Left hindlimb (tissue), 1 donor: ENCODE measurements at regions not wholly inside any gene's neighbourhood (a gene's known extent, or its start where the extent isn't known, plus 50 kb on each side); places are given as distances from the start of the nearest gene placed in this dataset.
"Not testable (repeated sequence)": the region's sequence is repeated elsewhere in the genome, so short reads cannot be mapped to it uniquely, and the experiment has no call there.

Source experiments
- DNase-seq: peaks from one replicate; pipeline ENCODE4 v3.0.0-alpha.2; 2018

DNA sequence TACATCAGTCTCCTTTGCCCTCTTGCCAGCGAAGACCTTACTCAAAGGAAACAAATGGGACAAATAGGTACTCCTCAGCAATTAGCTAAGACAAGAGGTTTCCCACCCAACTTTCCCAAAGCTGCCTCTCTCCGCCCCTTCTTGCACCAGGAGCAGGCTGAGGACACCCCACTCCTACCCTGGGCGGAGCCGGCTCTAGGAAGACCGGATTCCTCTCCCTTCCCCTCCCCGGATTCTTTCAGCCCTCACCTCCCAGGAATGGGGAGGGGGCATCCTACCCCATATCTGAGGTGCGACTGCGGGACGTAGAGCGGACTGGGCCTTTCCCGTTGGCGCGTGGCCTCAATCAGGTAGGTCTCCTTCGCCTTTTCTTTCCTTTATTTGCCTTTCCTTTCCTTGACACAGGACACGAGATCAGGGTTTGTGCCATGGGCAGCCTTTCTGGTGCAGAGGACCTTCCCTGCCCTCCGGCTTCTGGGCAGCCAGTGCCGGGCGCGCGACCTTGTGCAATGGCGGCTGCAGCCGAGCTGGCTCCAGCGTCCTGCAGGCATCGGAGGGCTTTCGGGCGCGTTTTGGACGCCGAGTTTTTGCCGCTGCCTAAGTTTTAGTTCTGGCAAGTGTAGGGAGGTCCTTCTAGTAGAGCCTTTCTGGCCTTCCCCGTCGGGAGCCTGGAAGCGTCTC lies 279.9 kb downstream of the PLS3 start:
- DNase-seq, result not testable (repeated sequence)

DNA sequence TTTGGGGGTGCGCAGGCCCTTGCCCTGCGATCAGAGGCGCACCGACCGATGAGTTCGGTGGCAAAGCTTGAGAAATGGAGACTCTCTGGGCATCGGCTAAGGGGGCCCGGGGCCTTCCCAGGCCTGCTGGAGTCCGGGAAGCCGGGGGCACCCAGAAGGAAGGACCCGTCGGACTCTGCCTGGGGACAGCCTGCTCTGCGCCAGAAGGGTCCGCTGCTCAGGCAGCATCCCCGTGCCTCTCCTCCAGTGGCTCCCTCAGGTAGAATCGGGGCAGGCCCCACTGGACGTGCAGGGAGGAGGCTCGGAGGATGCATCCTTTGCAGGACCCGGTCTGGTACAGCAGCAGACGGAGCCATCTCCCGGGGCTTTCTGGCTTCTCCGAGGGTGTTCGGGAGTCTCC lies 290.0 kb downstream of the PLS3 start:
- not testable (repeated sequence) for DNase-seq

DNA sequence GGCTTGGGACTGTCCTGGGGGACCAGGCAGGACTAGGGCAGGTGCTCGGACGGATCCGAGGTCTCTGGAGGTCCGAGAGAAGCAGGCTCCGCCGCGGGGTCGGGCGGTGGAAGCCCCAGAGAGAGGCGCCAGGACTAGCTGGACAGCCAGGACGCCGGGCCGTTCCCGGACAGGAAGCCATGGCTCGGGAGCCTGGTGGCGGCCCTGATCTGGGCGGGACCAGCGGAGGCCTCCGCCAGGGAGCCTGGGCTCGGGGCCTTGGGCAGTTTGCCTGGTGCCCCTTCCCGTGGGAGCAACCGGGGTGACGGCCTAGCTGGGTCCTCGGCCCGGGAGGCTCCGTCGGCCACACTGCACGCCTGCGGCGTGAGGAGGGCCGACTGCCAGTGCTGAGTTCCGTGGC lies 292.3 kb downstream of the PLS3 start:
- not testable (repeated sequence) for DNase-seq

DNA sequence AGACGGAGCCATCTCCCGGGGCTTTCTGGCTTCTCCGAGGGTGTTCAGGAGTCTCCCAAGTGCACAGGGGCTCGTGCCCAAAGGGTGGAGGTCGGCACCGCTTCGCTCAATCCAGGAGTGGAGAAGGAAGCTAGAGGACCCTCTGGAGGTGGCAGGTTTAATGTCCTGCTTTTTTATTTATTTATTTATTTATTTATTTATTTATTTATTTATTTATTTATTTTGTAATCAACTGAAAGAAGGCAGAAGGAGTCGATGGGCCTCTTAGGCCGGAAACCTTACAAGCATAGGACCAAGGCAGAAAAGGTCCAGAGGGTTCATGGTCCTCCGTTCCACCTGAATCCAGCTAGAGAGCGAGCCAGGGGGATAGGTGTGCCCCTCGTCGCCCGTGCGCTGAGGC lies 289.4 kb upstream of the AGTR2 start:
- DNase-seq, result not testable (repeated sequence)

DNA sequence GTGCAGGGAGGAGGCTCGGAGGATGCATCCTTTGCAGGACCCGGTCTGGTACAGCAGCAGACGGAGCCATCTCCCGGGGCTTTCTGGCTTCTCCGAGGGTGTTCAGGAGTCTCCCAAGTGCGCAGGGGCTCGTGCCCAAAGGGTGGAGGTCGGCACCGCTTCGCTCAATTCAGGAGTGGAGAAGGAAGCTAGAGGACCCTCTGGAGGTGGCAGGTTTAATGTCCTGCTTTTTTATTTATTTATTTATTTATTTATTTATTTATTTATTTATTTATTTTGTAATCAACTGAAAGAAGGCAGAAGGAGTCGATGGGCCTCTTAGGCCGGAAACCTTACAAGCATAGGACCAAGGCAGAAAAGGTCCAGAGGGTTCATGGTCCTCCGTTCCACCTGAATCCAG lies 286.4 kb upstream of the AGTR2 start:
- DNase-seq, result not testable (repeated sequence)

DNA sequence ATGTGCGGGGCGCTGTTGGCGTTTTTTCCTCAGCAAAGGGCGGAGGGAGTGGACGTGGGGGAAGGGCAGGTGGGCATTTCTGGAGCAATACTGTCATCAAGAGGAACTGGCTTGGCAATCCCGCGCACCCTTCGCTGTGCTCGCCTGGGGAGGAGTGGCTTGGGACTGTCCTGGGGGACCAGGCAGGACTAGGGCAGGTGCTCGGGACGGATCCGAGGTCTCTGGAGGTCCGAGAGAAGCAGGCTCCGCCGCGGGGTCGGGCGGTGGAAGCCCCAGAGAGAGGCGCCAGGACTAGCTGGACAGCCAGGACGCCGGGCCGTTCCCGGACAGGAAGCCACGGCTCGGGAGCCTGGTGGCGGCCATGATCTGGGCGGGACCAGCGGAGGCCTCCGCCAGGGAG lies 282.5 kb upstream of the AGTR2 start:
- not testable (repeated sequence) for DNase-seq

DNA sequence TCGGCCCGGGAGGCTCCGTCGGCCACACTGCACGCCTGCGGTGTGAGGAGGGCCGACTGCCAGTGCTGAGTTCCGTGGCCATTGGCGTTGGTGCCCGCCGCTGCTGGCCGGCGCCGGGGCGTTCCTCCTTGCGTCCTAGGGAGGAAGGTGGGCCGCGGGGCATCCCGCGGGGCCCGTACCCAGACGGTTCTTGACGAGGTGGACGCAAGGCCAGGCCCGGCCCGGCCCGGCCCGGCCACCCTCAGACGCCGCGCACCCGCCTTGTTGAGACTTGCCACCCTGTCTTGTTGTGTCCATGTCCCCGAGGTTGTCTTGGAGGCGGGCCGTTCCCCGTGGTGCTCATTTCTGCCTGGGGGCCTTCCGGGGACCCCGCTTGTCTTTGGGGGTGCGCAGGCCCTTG lies 282.0 kb upstream of the AGTR2 start:
- DNase-seq, result not testable (repeated sequence)

DNA sequence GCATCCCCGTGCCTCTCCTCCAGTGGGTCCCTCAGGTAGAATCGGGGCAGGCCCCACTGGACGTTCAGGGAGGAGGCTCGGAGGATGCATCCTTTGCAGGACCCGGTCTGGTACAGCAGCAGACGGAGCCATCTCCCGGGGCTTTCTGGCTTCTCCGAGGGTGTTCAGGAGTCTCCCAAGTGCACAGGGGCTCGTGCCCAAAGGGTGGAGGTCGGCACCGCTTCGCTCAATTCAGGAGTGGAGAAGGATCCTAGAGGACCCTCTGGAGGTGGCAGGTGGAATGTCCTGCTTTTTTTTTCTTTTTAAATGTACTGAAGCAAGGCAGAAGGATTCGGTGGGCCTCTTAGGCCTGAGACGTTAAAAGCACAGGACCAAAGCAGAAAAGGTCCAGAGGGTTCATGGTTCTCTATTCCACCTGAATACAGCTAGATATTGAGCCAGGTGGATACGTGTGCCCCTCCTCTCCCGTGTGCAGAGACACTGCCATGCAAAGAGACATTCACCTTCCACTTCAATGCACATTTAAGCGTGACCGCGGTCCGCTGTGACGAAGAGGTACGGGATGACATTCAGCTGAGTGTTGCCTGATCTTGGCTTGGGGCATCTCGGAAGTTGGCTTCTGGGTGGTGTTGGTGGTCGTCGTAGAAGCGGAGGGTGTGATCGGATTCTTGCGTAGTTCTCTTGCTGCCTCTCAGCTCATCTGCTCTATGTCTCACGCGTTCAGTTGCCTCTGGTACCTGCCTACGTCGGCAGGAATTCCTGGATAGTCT lies 281.2 kb upstream of the AGTR2 start:
- DNase-seq, result no peak

DNA sequence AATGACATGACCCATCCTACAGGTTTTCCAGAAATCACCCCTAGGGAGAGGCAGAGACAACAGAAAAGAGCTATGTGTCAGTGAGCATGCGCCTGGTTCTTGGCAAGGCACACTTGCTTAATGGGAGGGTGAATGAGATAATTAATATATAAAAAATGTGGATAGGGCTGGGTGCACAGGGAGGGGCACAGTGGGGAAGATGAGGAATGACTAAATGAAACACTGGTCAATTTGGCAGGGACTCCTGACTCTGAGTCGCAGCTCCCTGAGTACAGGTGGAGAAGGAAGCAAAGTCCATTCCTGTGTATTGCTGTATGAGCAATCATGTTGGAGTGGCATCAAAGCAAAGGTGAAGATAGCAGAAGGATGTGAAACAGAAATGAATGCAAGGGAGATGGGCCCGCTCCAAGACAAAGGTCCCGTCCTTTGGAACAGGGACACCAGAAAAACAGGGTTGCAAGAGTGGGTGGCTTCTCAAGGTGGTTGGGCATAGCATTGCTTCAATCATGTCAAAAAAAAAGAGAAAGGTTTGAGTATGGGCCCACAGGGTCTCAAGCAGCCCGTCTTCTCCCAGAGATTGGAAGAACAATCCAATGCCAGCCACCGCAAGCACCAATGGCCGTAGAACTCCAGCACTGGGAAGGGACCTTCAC lies 278.4 kb upstream of the AGTR2 start:
- DNase-seq, result no peak

DNA sequence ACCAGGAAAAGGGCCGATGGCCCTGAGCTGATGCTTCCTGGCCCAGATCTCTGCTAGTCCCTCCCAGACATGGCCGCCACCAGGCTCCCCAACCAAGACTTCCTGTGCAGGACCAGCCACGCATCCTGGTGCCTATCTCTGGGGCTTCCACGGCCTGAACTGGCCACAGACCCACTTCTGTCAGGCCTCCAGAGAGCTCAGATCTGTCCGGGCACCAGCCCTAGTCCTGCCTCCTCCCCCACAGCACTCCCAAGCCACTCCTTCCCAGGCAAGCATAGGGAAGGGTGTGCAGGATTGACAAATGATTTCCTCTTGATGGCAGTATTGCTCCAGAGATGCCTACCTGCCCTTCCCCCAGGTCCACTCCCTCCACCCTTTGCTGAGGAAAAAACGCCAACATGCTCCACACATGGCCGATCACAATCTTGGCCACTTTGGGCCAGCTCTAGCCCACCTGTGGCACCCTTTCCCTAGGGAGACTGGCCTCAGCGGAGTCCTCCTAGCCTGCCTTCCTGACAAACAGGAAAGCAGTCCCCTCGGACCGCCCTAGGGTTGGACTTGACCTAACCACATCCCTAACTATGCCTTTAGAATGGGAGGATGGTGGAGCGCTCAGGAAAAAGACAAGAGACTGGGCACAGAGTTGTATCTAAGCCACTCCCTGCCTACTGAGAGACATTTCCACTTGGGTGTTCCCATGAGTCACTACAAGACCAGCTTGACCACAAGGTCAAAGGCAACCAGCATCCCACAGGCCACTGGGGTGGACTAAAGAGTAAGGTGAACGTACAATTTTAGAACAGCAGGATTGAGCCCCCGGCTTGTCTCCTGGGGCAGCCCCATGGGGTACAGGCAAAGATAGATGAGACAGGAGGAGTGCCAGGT lies 277.5 kb upstream of the AGTR2 start:
- DNase-seq, result no peak

DNA sequence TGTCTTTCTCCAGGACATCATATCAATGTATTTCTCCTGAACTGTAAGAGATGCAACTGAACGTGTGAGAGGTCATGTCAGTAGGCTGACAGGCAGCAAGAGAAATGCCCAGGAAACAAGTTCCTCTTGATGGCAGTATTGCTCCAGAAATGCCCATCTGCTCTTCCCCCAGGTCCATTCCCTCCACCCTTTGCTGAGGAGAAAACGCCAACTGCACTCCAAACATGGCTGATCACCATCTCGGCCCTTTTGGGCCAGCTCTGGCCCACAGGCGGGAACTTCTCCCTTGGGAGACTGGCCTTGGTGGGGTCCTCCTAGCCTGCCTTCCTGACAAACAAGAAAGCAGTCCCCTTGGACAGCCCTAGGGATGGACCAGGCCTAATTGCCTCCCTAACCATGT lies 276.5 kb upstream of the AGTR2 start:
- DNase-seq, result no peak

DNA sequence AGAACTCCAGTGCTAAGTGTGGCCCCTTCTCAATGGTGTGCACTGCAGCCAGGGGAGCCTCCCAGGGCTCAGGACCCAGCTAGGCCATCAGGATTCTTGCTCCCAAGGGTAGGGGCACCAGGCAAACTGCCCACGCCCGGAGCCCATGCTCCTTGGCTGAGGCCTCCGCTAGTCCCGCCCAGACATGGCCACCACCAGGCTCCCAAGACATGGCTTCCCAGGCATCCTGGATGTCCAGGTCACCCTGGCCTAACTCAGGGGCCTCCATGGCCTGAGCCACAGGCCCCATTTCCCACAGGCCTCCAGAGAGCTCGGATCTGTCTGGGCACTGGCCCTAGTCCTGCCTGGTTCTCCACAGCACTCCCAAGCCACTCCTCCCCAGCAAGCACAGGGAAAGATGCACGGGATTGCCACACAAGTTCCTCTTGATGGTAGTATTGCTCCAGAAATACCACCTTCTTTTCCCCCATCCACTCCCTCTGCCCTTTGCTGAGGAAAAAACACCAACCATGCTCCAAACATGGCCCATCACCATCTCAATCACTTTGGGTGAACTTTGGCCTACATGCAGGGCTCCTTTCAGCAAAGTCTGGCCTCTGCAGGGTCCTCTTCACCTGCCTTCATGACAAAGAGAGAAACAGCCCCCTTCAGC lies 274.7 kb upstream of the AGTR2 start:
- no peak for DNase-seq

DNA sequence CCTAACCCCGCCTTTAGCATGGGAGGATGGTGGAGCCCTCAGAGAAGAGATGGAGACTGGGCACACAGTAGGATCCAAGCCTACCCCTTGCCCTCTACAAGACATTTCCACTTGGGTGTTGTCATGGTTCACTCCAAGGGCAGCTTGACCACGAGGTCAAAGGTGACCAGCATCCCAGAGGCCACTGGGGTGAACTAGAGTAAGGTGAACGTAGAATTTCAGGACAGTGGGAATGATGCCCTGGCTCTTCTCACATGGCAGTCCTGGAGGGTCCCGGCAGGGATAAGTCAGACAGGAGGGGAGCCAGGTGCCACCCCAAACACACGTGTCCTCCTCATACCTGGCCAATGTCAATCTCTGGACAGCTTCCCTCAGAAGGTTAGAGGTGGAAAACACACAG lies 274.2 kb upstream of the AGTR2 start:
- no peak for DNase-seq

DNA sequence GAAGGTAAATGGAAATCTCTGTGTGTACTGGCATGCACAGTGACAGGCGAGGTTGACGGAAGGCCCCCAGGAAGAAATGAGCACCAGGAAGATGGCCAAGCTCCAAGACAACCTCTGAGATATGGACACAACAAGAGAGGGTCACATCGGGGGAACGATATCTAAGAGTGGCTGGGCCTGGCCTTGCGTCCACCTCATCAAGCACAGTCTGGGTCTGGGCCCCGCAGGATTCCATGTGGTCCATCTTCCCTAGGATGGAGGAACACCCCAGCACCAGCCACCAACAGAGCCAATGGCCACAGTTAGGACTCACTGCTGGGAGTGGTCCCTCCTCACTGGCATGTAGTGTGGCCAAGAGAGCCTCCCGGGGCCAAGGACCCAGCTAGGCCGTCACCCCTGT lies 272.6 kb upstream of the AGTR2 start:
- no peak for DNase-seq

DNA sequence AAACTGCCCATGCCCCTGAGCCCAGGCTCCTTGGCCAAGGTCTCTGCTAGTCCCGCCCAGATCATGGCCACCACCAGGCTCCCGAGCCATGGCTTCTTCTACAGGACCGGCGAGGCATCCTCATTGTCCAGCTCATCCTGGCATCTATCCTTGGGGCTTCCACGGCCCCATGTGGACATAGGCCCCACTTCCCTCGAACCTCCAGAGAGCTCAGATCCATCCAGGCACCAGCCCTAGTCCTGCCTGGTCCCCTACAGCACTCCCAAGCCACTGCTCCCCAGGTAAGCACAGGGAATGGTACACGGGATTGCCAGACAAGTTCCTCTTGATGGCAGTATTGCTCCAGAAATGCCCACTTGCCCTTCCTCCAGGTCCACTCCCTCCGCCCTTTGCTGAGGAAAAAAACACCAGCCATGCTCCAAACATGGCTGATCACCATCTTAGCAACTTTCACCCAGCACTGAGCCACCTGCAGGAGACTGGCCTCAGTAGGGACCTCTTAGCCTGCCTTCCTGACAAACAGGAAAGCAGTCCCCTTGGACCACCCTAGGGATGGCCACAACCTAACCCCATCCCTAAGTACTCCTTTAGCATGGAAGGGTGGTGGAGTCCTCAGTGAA lies 272.1 kb upstream of the AGTR2 start:
- no peak for DNase-seq

DNA sequence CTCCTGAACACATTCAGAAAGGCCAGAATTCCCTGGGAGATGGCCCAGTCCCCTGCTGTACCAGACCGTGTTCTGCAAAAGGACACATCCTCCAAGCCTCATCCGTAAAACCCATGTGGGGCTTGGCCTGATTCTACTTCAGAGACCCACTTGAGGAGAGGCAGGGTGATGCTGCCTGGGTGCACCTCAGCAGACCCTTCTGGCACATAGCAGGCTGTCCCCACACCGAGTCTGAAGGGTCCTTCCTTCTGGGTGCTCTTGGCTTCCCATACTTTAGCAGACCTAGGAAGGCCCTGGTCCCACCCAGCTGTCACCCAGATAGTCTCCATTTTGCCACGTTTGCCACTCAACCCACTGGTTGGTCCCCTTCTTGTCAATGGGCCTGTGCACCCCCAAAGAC lies 270.1 kb upstream of the AGTR2 start:
- DNase-seq, result no peak

DNA sequence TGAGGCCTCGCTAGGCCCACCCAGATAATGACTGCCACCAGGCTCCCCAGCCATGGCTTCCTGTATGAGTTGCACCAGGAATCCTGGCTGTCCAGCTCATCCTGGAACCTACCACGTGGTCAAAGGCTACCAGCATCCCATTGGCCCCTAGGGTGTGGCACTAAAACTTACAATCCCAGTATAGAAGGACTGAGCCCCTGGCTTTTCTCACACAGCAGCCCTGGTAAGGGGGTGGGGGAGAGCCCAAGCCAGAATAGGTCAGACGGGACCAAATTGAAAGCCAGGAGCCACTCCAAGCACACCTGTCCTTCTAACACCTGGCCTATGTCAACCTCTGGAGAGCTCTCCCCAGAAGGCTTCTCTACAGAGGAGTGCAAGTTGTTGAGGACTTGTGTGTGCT lies 269.3 kb upstream of the AGTR2 start:
- no peak for DNase-seq

DNA sequence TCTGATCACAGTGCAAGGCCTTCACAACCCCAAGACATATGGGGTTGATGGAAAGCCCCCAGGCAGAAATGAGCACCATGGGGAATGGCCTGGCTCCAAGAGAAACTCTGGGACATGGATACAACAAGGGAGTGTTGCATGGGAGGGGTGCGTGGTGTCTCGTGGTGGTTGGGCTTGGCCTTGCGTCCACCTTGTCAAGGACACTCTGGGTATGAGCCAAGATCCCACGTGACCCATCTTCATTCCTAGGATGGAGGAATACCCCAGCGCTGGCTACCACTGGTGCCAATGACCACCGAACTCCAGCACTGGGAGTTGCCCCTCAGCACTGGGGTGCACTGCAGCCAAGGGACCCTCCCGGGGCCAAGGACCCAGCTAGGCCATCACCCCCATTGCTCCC lies 267.5 kb upstream of the AGTR2 start:
- no peak for DNase-seq

DNA sequence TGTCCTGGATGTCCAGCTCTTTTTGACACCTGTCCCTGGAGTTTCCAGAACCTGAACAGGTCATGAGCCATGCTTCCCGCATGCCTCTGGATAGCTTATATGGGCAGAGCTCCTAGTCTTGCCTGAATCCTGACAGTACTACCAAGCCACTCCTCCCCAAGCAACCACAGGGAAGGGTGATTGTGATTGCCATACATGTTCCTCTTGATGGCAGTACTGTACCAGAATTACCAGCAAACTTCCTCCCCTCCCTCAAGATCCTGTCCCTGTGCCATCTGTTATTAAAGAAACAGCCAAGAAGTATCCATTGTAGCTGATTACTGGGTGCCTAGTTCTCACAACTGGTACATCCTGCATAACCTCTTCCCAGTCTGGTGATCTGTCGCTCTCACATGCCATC lies 264.3 kb upstream of the AGTR2 start:
- no peak for DNase-seq

DNA sequence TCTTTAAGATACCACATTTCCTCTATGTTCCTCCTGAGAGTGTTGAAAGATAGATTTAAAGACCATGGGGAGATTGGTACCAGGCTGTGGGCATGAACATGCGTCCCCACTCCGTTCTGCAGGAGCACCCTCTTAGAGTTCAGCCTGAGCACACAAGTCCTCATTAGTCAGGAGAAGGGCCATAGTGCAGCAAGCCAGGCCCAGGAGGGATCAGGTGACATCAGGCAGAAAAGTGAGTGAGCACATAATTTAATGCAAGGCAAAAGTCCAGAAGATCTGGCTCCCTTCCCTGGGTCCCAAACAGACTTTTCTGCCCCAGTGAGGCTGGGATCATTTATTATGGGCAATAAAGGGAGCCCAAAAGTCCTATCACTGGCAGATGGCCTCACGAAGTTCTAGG lies 263.7 kb upstream of the AGTR2 start:
- DNase-seq, result no peak

DNA sequence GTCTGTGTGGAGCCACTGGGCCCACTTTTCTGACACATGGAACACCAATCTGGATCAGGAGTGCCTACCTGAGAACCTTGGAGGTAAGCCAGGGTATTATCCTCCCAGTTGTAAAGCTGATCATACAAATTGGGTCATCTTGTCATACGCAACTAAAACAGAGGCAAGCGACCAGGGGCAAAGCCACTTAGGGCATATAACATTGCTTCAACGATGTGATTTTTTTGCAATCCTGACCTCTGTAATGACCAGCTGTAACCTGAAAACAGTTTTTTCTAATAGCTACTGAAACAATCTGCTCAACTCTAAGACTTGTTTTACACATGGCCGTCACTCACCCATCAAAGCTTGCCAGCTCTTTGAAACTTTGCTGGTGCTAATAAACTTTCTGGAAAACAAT lies 261.5 kb upstream of the AGTR2 start:
- DNase-seq, result no peak

DNA sequence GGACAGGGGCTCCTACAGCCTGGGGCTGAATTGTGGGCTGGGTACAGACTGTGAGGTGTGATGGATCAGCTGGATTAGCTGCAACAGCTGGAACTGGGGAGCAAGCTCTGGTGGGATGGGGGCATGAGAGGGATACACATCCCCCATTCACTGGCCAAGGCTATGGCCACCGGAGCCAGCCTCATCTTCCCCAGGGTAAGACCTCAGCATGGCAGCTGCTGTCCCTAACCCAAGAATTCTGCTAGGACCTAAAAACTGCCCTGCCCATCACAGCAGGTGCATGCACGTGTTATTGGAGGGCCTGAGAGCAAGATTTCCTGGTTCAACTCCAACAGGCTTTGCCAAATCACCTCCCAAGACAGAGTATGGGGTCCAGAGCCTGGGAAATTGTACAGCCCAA lies 258.6 kb upstream of the AGTR2 start:
- no peak for DNase-seq
